ENCODE measurements at regions not wholly inside any gene's neighbourhood (a gene's known extent, or its start where the extent isn't known, plus 50 kb on each side); places are given as distances from the start of the nearest gene placed in this dataset.

GRCh38 chr12:34210689-34211530 is 188.6 kb downstream of the ALG10 start:
- TF ChIP-seq ZNF639 (tag by site-specific recombination; IDR thresholded peaks at IDR 0.05) (no peak), ZNF610 (tag by site-specific recombination; IDR thresholded peaks at IDR 0.05; ENCODE audit: borderline replicate concordance) (no peak), CTCF (tag by site-specific recombination; IDR thresholded peaks at IDR 0.05) (no peak), ZXDB (tag by site-specific recombination; IDR thresholded peaks at IDR 0.05) (no peak), ZNF280D (tag by site-specific recombination; IDR thresholded peaks at IDR 0.05) (no peak), ZBTB21 (tag by site-specific recombination; IDR thresholded peaks at IDR 0.05) (no peak), SETDB1 (IDR thresholded peaks at IDR 0.05; ENCODE audit: insufficient read length, low read length) (no peak), ZBTB44 (tag by site-specific recombination; IDR thresholded peaks at IDR 0.05) (no peak), ZNF335 (tag by site-specific recombination; conservative IDR thresholded peaks at IDR 0.05) (no peak), PRDM4 (tag by site-specific recombination; IDR thresholded peaks at IDR 0.05) (no peak)
